CD14-positive monocyte (primary cell): ENCODE measurements at regions not wholly inside any gene's neighbourhood (a gene's known extent, or its start where the extent isn't known, plus 50 kb on each side); places are given as distances from the start of the nearest gene placed in this dataset.

Experiments
- DNase-seq, 3 donors: peaks; one replicate each; pipeline ENCODE4 v3.0.0-alpha.2; 2011 to 2022
- H2AFZ ChIP-seq: 2 replicates; pipeline ENCODE4 v1.6.0; 2012; ENCODE audit warnings: mild to moderate bottlenecking, low read depth, low read length, inconsistent platforms; ENCODE audit not compliant: insufficient read depth, poor library complexity, severe bottlenecking
- H3K27ac ChIP-seq, 2 donors: 1 replicate in 1 of 2; 2 replicates in 1 of 2; pipeline ENCODE4 v1.5.1; 2012 to 2013; ENCODE audit warnings: low read length in 2 of 2, control low read depth in 1 of 2, inconsistent platforms in 1 of 2, low read depth in 1 of 2, mild to moderate bottlenecking in 1 of 2
- H3K27me3 ChIP-seq, 2 donors: one replicate each; pipeline versions ENCODE4 v1.6.0 to v1.6.1; 2011 to 2013; ENCODE audit warnings: low read length in 2 of 2; ENCODE audit not compliant: control insufficient read depth in 2 of 2, insufficient read depth in 2 of 2
- H3K36me3 ChIP-seq, 2 donors: replicated peaks in 1 of 2; 1 replicate in 1 of 2; 2 replicates in 1 of 2; pipeline versions ENCODE4 v1.5.1 to v1.6.1; 2012 to 2013; ENCODE audit warnings: low read length in 2 of 2, control low read depth in 1 of 2, inconsistent platforms in 1 of 2, mild to moderate bottlenecking in 1 of 2; ENCODE audit not compliant: insufficient read depth in 2 of 2, control insufficient read depth in 1 of 2
- H3K4me1 ChIP-seq, 2 donors: 1 replicate in 1 of 2; 2 replicates in 1 of 2; pipeline versions ENCODE4 v1.5.1 to v1.6.1; 2012 to 2013; ENCODE audit warnings: low read length in 2 of 2, control low read depth in 1 of 2, inconsistent platforms in 1 of 2, mild to moderate bottlenecking in 1 of 2, moderate library complexity in 1 of 2; ENCODE audit not compliant: insufficient read depth in 2 of 2, control insufficient read depth in 1 of 2
- H3K4me2 ChIP-seq: replicated peaks from 2 replicates; pipeline ENCODE3; 2012; ENCODE audit warnings: low read length, moderate library complexity, mild to moderate bottlenecking; ENCODE audit not compliant: poor library complexity, severe bottlenecking; ENCODE audit errors: extremely low read depth
- H3K4me3 ChIP-seq, 3 experiments: fragments of 200-600 bp in 1 of 3; sonication (generic) in 1 of 3; replicated peaks in 1 of 3; 1 replicate in 2 of 3; 2 replicates in 1 of 3; pipeline ENCODE4 v1.5.1; 2011 to 2013; ENCODE audit warnings: low read length in 3 of 3, mild to moderate bottlenecking in 3 of 3, control low read depth in 2 of 3, low read depth in 2 of 3, inconsistent platforms in 1 of 3, moderate library complexity in 1 of 3
- H3K79me2 ChIP-seq: 2 replicates; pipeline ENCODE4 v1.6.0; 2012; ENCODE audit warnings: mild to moderate bottlenecking, control low read depth, inconsistent platforms, low read length, moderate library complexity; ENCODE audit not compliant: insufficient read depth
- H3K9ac ChIP-seq: 2 replicates; pipeline ENCODE4 v1.6.0; 2017; ENCODE audit warnings: low read length, mild to moderate bottlenecking; ENCODE audit not compliant: insufficient read depth, poor library complexity, severe bottlenecking
- H3K9me3 ChIP-seq, 2 donors: replicated peaks in 1 of 2; 1 replicate in 1 of 2; 2 replicates in 1 of 2; pipeline versions ENCODE4 v1.5.1 to v1.6.1; 2012 to 2013; ENCODE audit warnings: low read length in 2 of 2, control low read depth in 1 of 2; ENCODE audit not compliant: control insufficient read depth in 1 of 2, insufficient read depth in 1 of 2
- H4K20me1 ChIP-seq: 2 replicates; pipeline ENCODE4 v1.6.0; 2012; ENCODE audit warnings: mild to moderate bottlenecking, low read length, control low read depth, moderate library complexity; ENCODE audit not compliant: insufficient read depth
- H3K27ac Mint-ChIP-seq, 7 donors: one replicate each; pipeline ENCODE4 v1.8.0; 2020; ENCODE audit warnings: mild to moderate bottlenecking in 7 of 7, mixed read lengths in 7 of 7, moderate library complexity in 6 of 7, inconsistent platforms in 2 of 7
- H3K27me3 Mint-ChIP-seq, 3 donors: one replicate each; pipeline ENCODE4 v1.8.0; 2021 to 2022; ENCODE audit warnings: low read depth in 3 of 3, mild to moderate bottlenecking in 3 of 3, mixed read lengths in 3 of 3, moderate library complexity in 3 of 3, inconsistent platforms in 1 of 3
- H3K36me3 Mint-ChIP-seq, 2 donors: one replicate each; pipeline ENCODE4 v1.8.0; 2020; ENCODE audit warnings: mixed read lengths in 2 of 2, inconsistent platforms in 1 of 2, mild to moderate bottlenecking in 1 of 2
- H3K4me1 Mint-ChIP-seq: one replicate; pipeline ENCODE4 v1.8.0; 2020; ENCODE audit warnings: mild to moderate bottlenecking, mixed read lengths
- H3K4me3 Mint-ChIP-seq, 2 donors: one replicate each; pipeline ENCODE4 v1.8.0; 2020; ENCODE audit warnings: mild to moderate bottlenecking in 2 of 2, mixed read lengths in 2 of 2, moderate library complexity in 1 of 2
- H3K9me3 Mint-ChIP-seq, 7 donors: one replicate each; pipeline ENCODE4 v1.8.0; 2020 to 2022; ENCODE audit warnings: mixed read lengths in 7 of 7, mild to moderate bottlenecking in 6 of 7, moderate library complexity in 6 of 7, inconsistent platforms in 2 of 7
- CTCF ChIP-seq: fragments of 200-600 bp; IDR thresholded peaks from one replicate; pipeline ENCODE4 v1.8.0; 2022; ENCODE audit warnings: antibody characterized with exemption, mild to moderate bottlenecking
- WGBS: methylation state at CpG from one replicate; pipeline ENCODE4 v1.1.5; 2013; ENCODE audit warnings: missing lambda C conversion rate; ENCODE audit not compliant: insufficient coverage; 5-methylcytosine and 5-hydroxymethylcytosine counted together
- intact Hi-C, 2 donors: fragments of 100-400 bp; cut with micrococcal nuclease; formaldehyde crosslinking; loops; one replicate each; pipeline versions ENCODE4 v1.15.0 to v1.15.1; 2023

- Histone ChIP-seq H3K4me3 (no peak overlapping the region), H3K9me3 (no peaks in the 10 kb centered on the region), H3K4me1 (no peaks in the 10 kb centered on the region), H3K27me3 (no peaks in the 10 kb centered on the region), H3K27ac (no peak overlapping the region), H3K9ac (no peak overlapping the region), H2AFZ (no peak overlapping the region), H3K79me2 (no peaks in the 10 kb centered on the region), H4K20me1 (no peaks in the 10 kb centered on the region), H3K4me2 (no peak overlapping the region), H3K36me3 (no peaks in the 10 kb centered on the region)
- no peak overlapping the region for H3K4me3 Mint-ChIP-seq
- no peak for TF ChIP-seq CTCF
- no peaks in the 10 kb centered on the region for H3K36me3 Mint-ChIP-seq
- intact Hi-C loops = no loop called here
- no peak overlapping the region for H3K27ac Mint-ChIP-seq
- no peaks in the 10 kb centered on the region for H3K4me1 Mint-ChIP-seq
- H3K27me3 Mint-ChIP-seq = no peaks in the 10 kb centered on the region
- no peak for DNase-seq
- WGBS = 86% methylated on average over 2 of the region's 3 CpGs
- peaks cover 0 to 1% (median 0%) of the 10 kb centered on the region in 7 donors for H3K9me3 Mint-ChIP-seq
These were observed 331.5 kb upstream of the NOVA1 start for GRCh38 chr14:26929361-26929760.

- Mint-ChIP-seq H3K9me3 (peaks cover 0 to 1% (median 0%) of the 10 kb centered on the region in 7 donors), H3K27me3 (no peaks in the 10 kb centered on the region), H3K36me3 (no peaks in the 10 kb centered on the region), H3K27ac (no peak overlapping the region), H3K4me3 (no peak overlapping the region), H3K4me1 (no peaks in the 10 kb centered on the region)
- H3K9ac ChIP-seq = no peak overlapping the region
- no peak overlapping the region for H3K27ac ChIP-seq
- no peaks in the 10 kb centered on the region for H4K20me1 ChIP-seq
- no peaks in the 10 kb centered on the region for H3K79me2 ChIP-seq
- no peak overlapping the region for H3K4me2 ChIP-seq
- DNase-seq = no peak
- no peaks in the 10 kb centered on the region for H3K27me3 ChIP-seq
- TF ChIP-seq CTCF = no peak
- no peaks in the 10 kb centered on the region for H3K4me1 ChIP-seq
- no peak overlapping the region for H2AFZ ChIP-seq
- H3K4me3 ChIP-seq = no peak overlapping the region
- no CpG with 5 or more reads among the region's 2 CpGs for WGBS
- H3K36me3 ChIP-seq = no peaks in the 10 kb centered on the region
- intact Hi-C loops = no loop called here
- H3K9me3 ChIP-seq = no peaks in the 10 kb centered on the region
These were observed 332.7 kb upstream of the NOVA1 start for GRCh38 chr14:26930576-26930975.
